Fibroblast of peridontal ligament (primary cell): ENCODE measurements at regions not wholly inside any gene's neighbourhood (a gene's known extent, or its start where the extent isn't known, plus 50 kb on each side); places are given as distances from the start of the nearest gene placed in this dataset.
"Not testable (repeated sequence)": the region's sequence is repeated elsewhere in the genome, so short reads cannot be mapped to it uniquely, and the experiment has no call there.

Source experiments
- DNase-seq: peaks from one replicate; pipeline ENCODE4 v3.0.0-alpha.2; 2010; ENCODE audit errors: extremely low read depth

- DNase-seq = no peak
Measured at GRCh38 chr11:45754741-45755140, 50.2 kb upstream of the SLC35C1 start.

GRCh38 chr11:45754261-45754709, 50.7 kb upstream of the SLC35C1 start:
- no peak for DNase-seq

- DNase-seq = no peak
Measured at GRCh38 chr11:45752106-45752505, 52.8 kb upstream of the SLC35C1 start.

GRCh38 chr11:45751430-45751829, 53.5 kb upstream of the SLC35C1 start:
- DNase-seq = no peak

GRCh38 chr11:45750439-45750838, 54.5 kb upstream of the SLC35C1 start:
- no peak for DNase-seq

- DNase-seq = no peak
Measured at GRCh38 chr11:45748801-45749200, 56.1 kb upstream of the SLC35C1 start.

GRCh38 chr11:45745065-45745811, 59.7 kb upstream of the SLC35C1 start:
- no peak for DNase-seq

GRCh38 chr11:45743556-45744468, 61.1 kb upstream of the SLC35C1 start:
- DNase-seq = no peak

GRCh38 chr11:45741582-45741981, 63.4 kb upstream of the SLC35C1 start:
- DNase-seq = no peak

GRCh38 chr11:45741032-45741431, 63.9 kb upstream of the SLC35C1 start:
- DNase-seq = no peak

GRCh38 chr11:45739866-45740265, 65.1 kb upstream of the SLC35C1 start:
- DNase-seq = no peak

GRCh38 chr11:45739071-45739470, 65.9 kb upstream of the SLC35C1 start:
- DNase-seq = not testable (repeated sequence)

GRCh38 chr11:45738194-45738593, 66.8 kb upstream of the SLC35C1 start:
- DNase-seq = not testable (repeated sequence)

- DNase-seq = no peak
Measured at GRCh38 chr11:45737056-45737455, 67.9 kb upstream of the SLC35C1 start.

GRCh38 chr11:45736424-45736823, 68.5 kb upstream of the SLC35C1 start:
- peak; percentile 3 for DNase-seq

- DNase-seq = no peak
Measured at GRCh38 chr11:45733176-45733575, 67.8 kb upstream of the CHST1 start.

GRCh38 chr11:45732343-45732742, 66.9 kb upstream of the CHST1 start:
- DNase-seq = no peak

- DNase-seq = not testable (repeated sequence)
Measured at GRCh38 chr11:45731171-45731570, 65.7 kb upstream of the CHST1 start.

- DNase-seq = no peak
Measured at GRCh38 chr11:45730014-45730413, 64.6 kb upstream of the CHST1 start.

GRCh38 chr11:45726493-45727054, 61.2 kb upstream of the CHST1 start:
- DNase-seq = no peak

- no peak for DNase-seq
Measured at GRCh38 chr11:45725776-45726492, 60.5 kb upstream of the CHST1 start.

GRCh38 chr11:45725121-45725520, 59.7 kb upstream of the CHST1 start:
- no peak for DNase-seq
